Thyroid gland (tissue), 4 donors: ENCODE measurements at regions not wholly inside any gene's neighbourhood (a gene's known extent, or its start where the extent isn't known, plus 50 kb on each side); places are given as distances from the start of the nearest gene placed in this dataset.

Source experiments
- DNase-seq, 2 donors: peaks; one replicate each; pipeline ENCODE4 v3.0.0-alpha.2; 2019
- H3K27ac ChIP-seq, 3 donors: fragments of 200-600 bp; sonication (generic); 1 replicate in 2 of 3; 2 replicates in 1 of 3; pipeline ENCODE4 v1.5.1; 2016 to 2019; ENCODE audit warnings: mild to moderate bottlenecking in 1 of 3, moderate library complexity in 1 of 3
- H3K27me3 ChIP-seq: fragments of 200-600 bp; sonication (generic); one replicate; pipeline ENCODE4 v1.5.1; 2019
- H3K36me3 ChIP-seq, 2 donors: fragments of 200-600 bp; sonication (generic); one replicate each; pipeline ENCODE4 v1.5.1; 2016 to 2019
- H3K4me1 ChIP-seq, 2 donors: fragments of 200-600 bp; sonication (generic); one replicate each; pipeline ENCODE4 v1.5.1; 2017 to 2019
- H3K4me3 ChIP-seq, 3 donors: fragments of 200-600 bp; sonication (generic); replicated peaks in 1 of 3; 1 replicate in 2 of 3; 2 replicates in 1 of 3; pipeline ENCODE4 v1.5.1; 2016; ENCODE audit warnings: mild to moderate bottlenecking in 1 of 3
- H3K9me3 ChIP-seq: fragments of 200-600 bp; sonication (generic); one replicate; pipeline ENCODE4 v1.5.1; 2017
- CTCF ChIP-seq, 6 experiments: fragments of 200-600 bp in 3 of 6; fragments of 450-650 bp in 3 of 6; sonication (generic) in 3 of 6; IDR thresholded peaks; one replicate each; pipeline ENCODE4 v1.5.1; 2016 to 2019; ENCODE audit warnings: antibody characterized with exemption in 6 of 6, mild to moderate bottlenecking in 2 of 6, inconsistent platforms in 1 of 6, moderate library complexity in 1 of 6
- POLR2A ChIP-seq, 2 donors: fragments of 450-650 bp; IDR thresholded peaks; one replicate each; pipeline ENCODE4 v1.6.1; 2017; ENCODE audit warnings: antibody characterized with exemption in 2 of 2, mild to moderate bottlenecking in 2 of 2, moderate library complexity in 1 of 2
- WGBS, 2 donors: methylation state at CpG; one replicate each; pipeline ENCODE4 v1.1.5; 2017; 5-methylcytosine and 5-hydroxymethylcytosine counted together
- intact Hi-C: fragments of 100-400 bp; cut with DNase I; formaldehyde crosslinking; loops from one replicate; pipeline ENCODE4 v1.15.1; 2023

- Histone ChIP-seq H3K4me3 (no peak overlapping the region), H3K27ac (no peak overlapping the region), H3K27me3 (no peaks in the 10 kb centered on the region), H3K36me3 (no peaks in the 10 kb centered on the region), H3K9me3 (no peaks in the 10 kb centered on the region), H3K4me1 (no peaks in the 10 kb centered on the region)
- 67 to 80% methylated on average over 4 of the region's 4 CpGs for WGBS, 2 donors
- TF ChIP-seq CTCF (IDR thresholded peaks at IDR 0.05) (no peak), POLR2A (IDR thresholded peaks at IDR 0.05) (no peak)
- intact Hi-C loops = no loop called here
- no peak for DNase-seq
These were observed 468.7 kb downstream of the TLE4 start for GRCh38 chr9:80040457-80040856.

GRCh38 chr9:80030801-80031200 lies 459.0 kb downstream of the TLE4 start:
- 67 to 78% methylated on average over 2 of the region's 2 CpGs for WGBS, 2 donors
- no peak for DNase-seq
- intact Hi-C loops = no loop called here
- Histone ChIP-seq H3K4me1 (no peaks in the 10 kb centered on the region), H3K27me3 (no peaks in the 10 kb centered on the region), H3K4me3 (no peak overlapping the region), H3K36me3 (no peaks in the 10 kb centered on the region), H3K9me3 (peaks cover 7% of the 10 kb centered on the region), H3K27ac (no peak overlapping the region)
- TF ChIP-seq CTCF (IDR thresholded peaks at IDR 0.05) (no peak), POLR2A (IDR thresholded peaks at IDR 0.05) (no peak)

GRCh38 chr9:80028501-80028900 lies 456.7 kb downstream of the TLE4 start:
- WGBS, 2 donors = 71 to 86% methylated on average over 2 of the region's 2 CpGs
- intact Hi-C loops = no loop called here
- DNase-seq = no peak
- no peaks in the 10 kb centered on the region for H3K4me1 ChIP-seq
- no peaks in the 10 kb centered on the region for H3K27me3 ChIP-seq
- H3K27ac ChIP-seq = no peak overlapping the region
- peaks cover 7% of the 10 kb centered on the region for H3K9me3 ChIP-seq
- no peak for TF ChIP-seq POLR2A (IDR thresholded peaks at IDR 0.05)
- TF ChIP-seq CTCF (IDR thresholded peaks at IDR 0.05) = no peak
- no peak overlapping the region for H3K4me3 ChIP-seq
- H3K36me3 ChIP-seq = no peaks in the 10 kb centered on the region

- Histone ChIP-seq H3K36me3 (no peaks in the 10 kb centered on the region), H3K27me3 (no peaks in the 10 kb centered on the region), H3K27ac (no peak overlapping the region), H3K9me3 (peaks cover 7% of the 10 kb centered on the region), H3K4me3 (no peak overlapping the region), H3K4me1 (no peaks in the 10 kb centered on the region)
- intact Hi-C loops = no loop called here
- no peak for TF ChIP-seq POLR2A (IDR thresholded peaks at IDR 0.05)
- no peak for TF ChIP-seq CTCF (IDR thresholded peaks at IDR 0.05)
- no peak for DNase-seq
- 91 to 92% methylated on average over 5 of the region's 5 CpGs for WGBS, 2 donors
These were observed 454.2 kb downstream of the TLE4 start for GRCh38 chr9:80025796-80026520.

GRCh38 chr9:80025131-80025530 lies 453.4 kb downstream of the TLE4 start:
- TF ChIP-seq POLR2A (IDR thresholded peaks at IDR 0.05) = no peak
- no peak for TF ChIP-seq CTCF (IDR thresholded peaks at IDR 0.05)
- no peaks in the 10 kb centered on the region for H3K4me1 ChIP-seq
- H3K9me3 ChIP-seq = peaks cover 7% of the 10 kb centered on the region
- no peak overlapping the region for H3K4me3 ChIP-seq
- 88 to 97% methylated on average over 1 of the region's 1 CpG for WGBS, 2 donors
- H3K27ac ChIP-seq = no peak overlapping the region
- no peaks in the 10 kb centered on the region for H3K36me3 ChIP-seq
- H3K27me3 ChIP-seq = no peaks in the 10 kb centered on the region
- intact Hi-C loops = no loop called here
- no peak for DNase-seq
